ENCODE measurements at regions not wholly inside any gene's neighbourhood (a gene's known extent, or its start where the extent isn't known, plus 50 kb on each side); places are given as distances from the start of the nearest gene placed in this dataset.

- DNase-seq: no peak
Measured at GRCh38 chr10:55358539-55358938, 557.5 kb upstream of the PCDH15 start.

GRCh38 chr10:55353414-55353813, 552.4 kb upstream of the PCDH15 start:
- DNase-seq: no peak

GRCh38 chr10:55351431-55351830, 550.4 kb upstream of the PCDH15 start:
- DNase-seq: no peak

- DNase-seq: no peak
Measured at GRCh38 chr10:55348534-55348933, 547.5 kb upstream of the PCDH15 start.

- DNase-seq: no peak
Measured at GRCh38 chr10:55330486-55330885, 529.5 kb upstream of the PCDH15 start.

GRCh38 chr10:55329796-55330195, 528.8 kb upstream of the PCDH15 start:
- DNase-seq: no peak

GRCh38 chr10:55320187-55320700, 519.2 kb upstream of the PCDH15 start:
- no peak for DNase-seq

- DNase-seq: no peak
Measured at GRCh38 chr10:55311848-55312635, 511.0 kb upstream of the PCDH15 start.

GRCh38 chr10:55310143-55310542, 509.1 kb upstream of the PCDH15 start:
- DNase-seq: no peak

GRCh38 chr10:55305285-55305684, 504.3 kb upstream of the PCDH15 start:
- no peak for DNase-seq

GRCh38 chr10:55287346-55287745, 486.3 kb upstream of the PCDH15 start:
- no peak for DNase-seq

GRCh38 chr10:55283031-55283430, 482.0 kb upstream of the PCDH15 start:
- no peak for DNase-seq

GRCh38 chr10:55280696-55281095, 479.7 kb upstream of the PCDH15 start:
- DNase-seq: no peak

- no peak for DNase-seq
Measured at GRCh38 chr10:55277549-55277948, 476.5 kb upstream of the PCDH15 start.

- DNase-seq: no peak
Measured at GRCh38 chr10:55274367-55274766, 473.3 kb upstream of the PCDH15 start.

GRCh38 chr10:55273946-55274345, 472.9 kb upstream of the PCDH15 start:
- DNase-seq: no peak

GRCh38 chr10:55272886-55273285, 471.9 kb upstream of the PCDH15 start:
- DNase-seq: no peak

GRCh38 chr10:55266797-55267196, 465.8 kb upstream of the PCDH15 start:
- no peak for DNase-seq

GRCh38 chr10:55263327-55263726, 462.3 kb upstream of the PCDH15 start:
- no peak for DNase-seq

- DNase-seq: no peak
Measured at GRCh38 chr10:55242544-55242943, 441.5 kb upstream of the PCDH15 start.

- DNase-seq: no peak
Measured at GRCh38 chr10:55237462-55237861, 436.4 kb upstream of the PCDH15 start.

- DNase-seq: no peak
Measured at GRCh38 chr10:55233505-55233904, 432.5 kb upstream of the PCDH15 start.

GRCh38 chr10:55233090-55233489, 432.1 kb upstream of the PCDH15 start:
- no peak for DNase-seq

- DNase-seq: no peak
Measured at GRCh38 chr10:55232553-55232952, 431.5 kb upstream of the PCDH15 start.

- no peak for DNase-seq
Measured at GRCh38 chr10:55227967-55228366, 426.9 kb upstream of the PCDH15 start.

All from kidney glomerular epithelial cell (primary cell).